Endothelial cell of umbilical vein (primary cell): ENCODE measurements at regions not wholly inside any gene's neighbourhood (a gene's known extent, or its start where the extent isn't known, plus 50 kb on each side); places are given as distances from the start of the nearest gene placed in this dataset.

Experiments
- BruUV-seq: library from RNA; stranded (reverse); fragments of 400-500 nt; replicated peaks from 2 replicates; lab custom pipeline; 2021; lab: Mats Ljungman, UMichigan
- CTCF ChIA-PET: fragments of 300-600, 350-600 bp; sonication (Branson Sonifier 250); formaldehyde crosslinking; loops from one replicate; lab custom pipeline; 2021; ENCODE audit warnings: antibody characterized with exemption, inconsistent platforms; lab: Charles Lee
- POLR2A ChIA-PET: fragments of 300-600, 350-600 bp; sonication (Branson Sonifier 250); formaldehyde crosslinking; loops from one replicate; lab custom pipeline; 2021; ENCODE audit warnings: antibody characterized with exemption, inconsistent platforms; lab: Charles Lee
- DNase-seq: peaks from one replicate; pipeline ENCODE4 v3.0.0-alpha.2; 2011; ENCODE audit warnings: low read depth, low spot score
- FAIRE-seq: peaks from 2 replicates; lab custom pipeline; 2011; peaks lifted over from hg19 to GRCh38; lab: Jason Lieb, UNC
- H2AFZ ChIP-seq: 2 replicates; pipeline ENCODE4 v1.6.0; 2012; ENCODE audit warnings: low read depth, low read length, control low read depth, inconsistent platforms
- H3K27ac ChIP-seq: 2 replicates; pipeline ENCODE4 v1.5.1; 2011; ENCODE audit warnings: low read depth, mild to moderate bottlenecking, control low read depth, low read length, moderate library complexity; ENCODE audit not compliant: insufficient read depth
- H3K27me3 ChIP-seq, 2 experiments: 2 replicates each; pipeline versions ENCODE4 v1.6.0 to v1.6.1; 2011; ENCODE audit warnings: low read length in 2 of 2, mixed read lengths in 1 of 2; ENCODE audit not compliant: control insufficient read depth in 2 of 2, insufficient read depth in 2 of 2
- H3K36me3 ChIP-seq, 2 experiments: 2 replicates in 1 of 2; 3 replicates in 1 of 2; pipeline ENCODE4 v1.5.1; 2011; ENCODE audit warnings: low read length in 2 of 2, mild to moderate bottlenecking in 1 of 2, moderate library complexity in 1 of 2; ENCODE audit not compliant: control insufficient read depth in 2 of 2, insufficient read depth in 2 of 2; ENCODE audit errors: extremely low read depth in 1 of 2
- H3K4me1 ChIP-seq: 3 replicates; pipeline ENCODE4 v1.5.1; 2011; ENCODE audit warnings: mild to moderate bottlenecking, low read length; ENCODE audit not compliant: control insufficient read depth, insufficient read depth; ENCODE audit errors: extremely low read depth
- H3K4me2 ChIP-seq: 2 replicates; pipeline ENCODE4 v1.6.1; 2011; ENCODE audit warnings: low read length, control low read depth, mixed read lengths; ENCODE audit not compliant: insufficient read depth
- H3K4me3 ChIP-seq, 3 experiments: fragments of 200-600 bp in 1 of 3; sonication (generic), shearing (Covaris generic) in 1 of 3; replicated peaks in 1 of 3; 2 replicates each; pipeline ENCODE4 v1.5.1; 2011 to 2016; ENCODE audit warnings: control low read depth in 3 of 3, low read length in 3 of 3, mild to moderate bottlenecking in 2 of 3, inconsistent platforms in 1 of 3, low read depth in 1 of 3, moderate library complexity in 1 of 3; ENCODE audit not compliant: insufficient read depth in 1 of 3
- H3K79me2 ChIP-seq: 2 replicates; pipeline ENCODE4 v1.6.0; 2012; ENCODE audit warnings: low read length, inconsistent platforms; ENCODE audit not compliant: control insufficient read depth, insufficient read depth
- H3K9ac ChIP-seq: replicated peaks from 2 replicates; pipeline ENCODE3; 2011; ENCODE audit warnings: low read length, control low read depth; ENCODE audit not compliant: insufficient read depth; ENCODE audit errors: extremely low read depth
- H3K9me1 ChIP-seq: replicated peaks from 3 replicates; pipeline ENCODE4 v1.6.0; 2011; ENCODE audit warnings: mild to moderate bottlenecking, low read length; ENCODE audit not compliant: control insufficient read depth, insufficient read depth; ENCODE audit errors: extremely low read depth
- H3K9me3 ChIP-seq: replicated peaks from 2 replicates; pipeline ENCODE4 v1.5.1; 2012; ENCODE audit warnings: low read length, inconsistent platforms; ENCODE audit not compliant: control insufficient read depth, insufficient read depth
- H4K20me1 ChIP-seq: replicated peaks from 2 replicates; pipeline ENCODE3; 2011; ENCODE audit warnings: mild to moderate bottlenecking, low read length; ENCODE audit not compliant: control insufficient read depth, insufficient read depth; ENCODE audit errors: extremely low read depth
- CTCF ChIP-seq, 2 donors: IDR thresholded peaks; 1 replicate in 1 of 2; 2 replicates in 1 of 2; pipeline ENCODE4 v1.5.1; 2011; ENCODE audit warnings: low read length in 2 of 2, mild to moderate bottlenecking in 2 of 2, moderate library complexity in 2 of 2, control low read depth in 1 of 2, inconsistent platforms in 1 of 2, low read depth in 1 of 2; ENCODE audit not compliant: insufficient read depth in 1 of 2; ENCODE audit errors: extremely low read depth in 1 of 2
- EZH2 ChIP-seq: IDR thresholded peaks from 2 replicates; pipeline ENCODE4 v1.6.1; 2012; ENCODE audit warnings: borderline replicate concordance, low read depth, mild to moderate bottlenecking, moderate library complexity, low read length, inconsistent platforms; ENCODE audit not compliant: severe bottlenecking
- FOS ChIP-seq: IDR thresholded peaks from 2 replicates; pipeline ENCODE4 v1.6.1; 2011; ENCODE audit warnings: mild to moderate bottlenecking, low read length, moderate library complexity, borderline replicate concordance; ENCODE audit not compliant: insufficient read depth
- GATA2 ChIP-seq: IDR thresholded peaks from 2 replicates; pipeline ENCODE4 v1.7.0; 2011; ENCODE audit warnings: low read depth, mild to moderate bottlenecking, moderate library complexity, mixed read lengths, low read length; ENCODE audit not compliant: insufficient read length, insufficient read depth
- JUN ChIP-seq: IDR thresholded peaks from 2 replicates; pipeline ENCODE4 v1.6.1; 2011; ENCODE audit warnings: borderline replicate concordance, low read depth; ENCODE audit not compliant: insufficient read length, insufficient read depth
- MAX ChIP-seq: IDR thresholded peaks from 2 replicates; pipeline ENCODE4 v1.6.1; 2011; ENCODE audit not compliant: insufficient read depth, insufficient read length
- MYC ChIP-seq: IDR thresholded peaks from one replicate; pipeline ENCODE4 v1.6.1; 2011; ENCODE audit warnings: mild to moderate bottlenecking, low read depth, low read length
- POLR2AphosphoS5 ChIP-seq: IDR thresholded peaks from 2 replicates; pipeline ENCODE4 v1.6.1; 2012; ENCODE audit warnings: low read depth, mild to moderate bottlenecking, control low read depth, low read length, moderate library complexity; ENCODE audit not compliant: insufficient read depth
- dilution Hi-C: fragments of 300-500 bp; cut with MboI; formaldehyde crosslinking; loops from one replicate; pipeline ENCODE4 v1.15.0; 2019; ENCODE audit warnings: low sequenced_read_pairs; ENCODE audit not compliant: extremely low pct_ligation_motif_present
- intact Hi-C: fragments of 100-400 bp; cut with micrococcal nuclease; formaldehyde crosslinking; loops from one replicate; pipeline ENCODE4 v1.10.0; 2022

GRCh38 chr13:103255587-103256301 is 189.5 kb upstream of the SLC10A2 start:
- no peaks in the 10 kb centered on the region for H3K27me3 ChIP-seq
- no peaks in the 10 kb centered on the region for H3K4me1 ChIP-seq
- TF ChIP-seq CTCF (IDR thresholded peaks at IDR 0.05; ENCODE audit: extremely low read depth in 1 of 2, insufficient read depth in 1 of 2, low read depth in 1 of 2, low read length in 2 of 2) (no peak), GATA2 (no peak), EZH2 (no peak), JUN (no peak), POLR2AphosphoS5 (no peak), MYC (no peak)
- DNase-seq = no peak
- intact Hi-C loops = no loop called here
- ChIA-PET POLR2A (no interaction called here), CTCF (no interaction called here)
- H3K9me3 ChIP-seq = no peaks in the 10 kb centered on the region
- H2AFZ ChIP-seq = no peak overlapping the region
- dilution Hi-C loops = no loop called here
- H3K9ac ChIP-seq = no peak overlapping the region
- BruUV-seq = no TSS peak
- FAIRE-seq = no peak
- H3K9me1 ChIP-seq = no peaks in the 10 kb centered on the region
- no peak overlapping the region for H3K27ac ChIP-seq
- no peaks in the 10 kb centered on the region for H3K36me3 ChIP-seq
- no peaks in the 10 kb centered on the region for H3K79me2 ChIP-seq
- H4K20me1 ChIP-seq = no peaks in the 10 kb centered on the region
- no peak overlapping the region for H3K4me2 ChIP-seq
- no peak overlapping the region for H3K4me3 ChIP-seq

- dilution Hi-C loops = no loop called here
- BruUV-seq = no TSS peak
- FAIRE-seq = no peak
- Histone ChIP-seq H2AFZ (no peak overlapping the region), H3K9me3 (no peaks in the 10 kb centered on the region), H3K9ac (no peak overlapping the region), H3K4me1 (no peaks in the 10 kb centered on the region), H3K4me2 (no peak overlapping the region), H4K20me1 (no peaks in the 10 kb centered on the region), H3K27ac (no peak overlapping the region), H3K9me1 (no peaks in the 10 kb centered on the region), H3K79me2 (no peaks in the 10 kb centered on the region), H3K27me3 (no peaks in the 10 kb centered on the region), H3K4me3 (no peak overlapping the region), H3K36me3 (no peaks in the 10 kb centered on the region)
- no peak for DNase-seq
- ChIA-PET CTCF (no interaction called here), POLR2A (no interaction called here)
- intact Hi-C loops = no loop called here
- no peak for TF ChIP-seq POLR2AphosphoS5
- TF ChIP-seq FOS = no peak
- no peak for TF ChIP-seq CTCF (IDR thresholded peaks at IDR 0.05; ENCODE audit: extremely low read depth in 1 of 2, insufficient read depth in 1 of 2, low read depth in 1 of 2, low read length in 2 of 2)
- no peak for TF ChIP-seq EZH2
- TF ChIP-seq MYC = no peak
- no peak for TF ChIP-seq MAX
- no peak for TF ChIP-seq JUN
- TF ChIP-seq GATA2 = no peak
Observed at GRCh38 chr13:103250071-103250470, 183.9 kb upstream of the SLC10A2 start.
